CD8-positive, alpha-beta memory T cell (primary cell): ENCODE measurements at regions not wholly inside any gene's neighbourhood (a gene's known extent, or its start where the extent isn't known, plus 50 kb on each side); places are given as distances from the start of the nearest gene placed in this dataset.

ENCODE experiments used
- CTCF ChIA-PET: fragments of 350-600 bp; sonication (Branson Sonifier 250); formaldehyde crosslinking; loops from one replicate; lab custom pipeline; 2021; ENCODE audit warnings: antibody characterized with exemption; lab: Charles Lee
- POLR2A ChIA-PET: fragments of 350-600 bp; sonication (Branson Sonifier 250); formaldehyde crosslinking; loops from one replicate; lab custom pipeline; 2021; ENCODE audit warnings: antibody characterized with exemption; lab: Charles Lee
- DNase-seq, 5 donors: peaks; one replicate each; pipeline versions ENCODE4 v3.0.0 to v3.0.0-alpha.2; 2020 to 2022; ENCODE audit warnings: mixed read lengths in 1 of 5
- H3K27ac ChIP-seq: one replicate; pipeline ENCODE4 v1.7.0; 2013; ENCODE audit warnings: low read depth, mild to moderate bottlenecking, low read length, moderate library complexity
- H3K27me3 ChIP-seq: 2 replicates; pipeline ENCODE4 v1.7.0; 2013; ENCODE audit warnings: low read length, mild to moderate bottlenecking; ENCODE audit not compliant: insufficient read depth, poor library complexity, severe bottlenecking
- H3K36me3 ChIP-seq: 2 replicates; pipeline ENCODE4 v1.7.0; 2013; ENCODE audit warnings: mild to moderate bottlenecking, low read length, moderate library complexity; ENCODE audit not compliant: insufficient read depth
- H3K4me1 ChIP-seq: 2 replicates; pipeline ENCODE4 v1.7.0; 2013; ENCODE audit warnings: mild to moderate bottlenecking, low read length, moderate library complexity; ENCODE audit not compliant: insufficient read depth
- H3K4me3 ChIP-seq: 2 replicates; pipeline ENCODE4 v1.7.0; 2013; ENCODE audit warnings: mild to moderate bottlenecking, low read length
- H3K9me3 ChIP-seq: 2 replicates; pipeline ENCODE4 v1.7.0; 2013; ENCODE audit warnings: mild to moderate bottlenecking, low read length
- H3K27ac Mint-ChIP-seq, 8 donors: one replicate each; pipeline ENCODE4 v1.8.0; 2020 to 2021; ENCODE audit warnings: mixed read lengths in 8 of 8, mild to moderate bottlenecking in 6 of 8, inconsistent platforms in 3 of 8, moderate library complexity in 3 of 8
- H3K27me3 Mint-ChIP-seq, 2 donors: one replicate each; pipeline ENCODE4 v1.8.0; 2020 to 2021; ENCODE audit warnings: mixed read lengths in 2 of 2, mild to moderate bottlenecking in 1 of 2, moderate library complexity in 1 of 2
- H3K36me3 Mint-ChIP-seq, 3 donors: one replicate each; pipeline ENCODE4 v1.8.0; 2020 to 2021; ENCODE audit warnings: mixed read lengths in 3 of 3, inconsistent platforms in 1 of 3, mild to moderate bottlenecking in 1 of 3
- H3K4me1 Mint-ChIP-seq, 3 donors: one replicate each; pipeline ENCODE4 v1.8.0; 2020 to 2021; ENCODE audit warnings: mixed read lengths in 3 of 3, inconsistent platforms in 1 of 3, mild to moderate bottlenecking in 1 of 3
- H3K4me3 Mint-ChIP-seq, 7 donors: one replicate each; pipeline ENCODE4 v1.8.0; 2020 to 2021; ENCODE audit warnings: mixed read lengths in 7 of 7, mild to moderate bottlenecking in 6 of 7, moderate library complexity in 4 of 7, inconsistent platforms in 2 of 7
- H3K9me3 Mint-ChIP-seq, 5 donors: one replicate each; pipeline ENCODE4 v1.8.0; 2020 to 2022; ENCODE audit warnings: mixed read lengths in 5 of 5, mild to moderate bottlenecking in 3 of 5, moderate library complexity in 2 of 5, inconsistent platforms in 1 of 5

DNA sequence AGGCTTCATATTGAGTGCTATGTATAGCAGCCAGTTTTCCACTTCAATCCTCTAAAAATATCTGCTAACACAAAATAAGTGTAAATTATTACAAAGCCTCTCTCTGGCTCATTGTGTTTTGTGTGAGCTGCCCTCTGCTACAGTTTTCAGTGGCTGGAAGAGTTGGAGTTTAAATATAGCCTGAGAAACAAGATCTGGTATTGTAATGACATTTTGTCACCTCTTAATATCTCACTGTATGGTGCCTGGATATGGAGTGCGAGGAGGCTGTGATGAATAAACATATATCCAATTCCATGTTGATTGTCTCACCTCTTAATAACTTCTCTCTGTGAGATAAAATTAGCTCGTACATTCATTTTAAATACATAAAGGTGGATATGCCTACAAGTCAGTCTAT is 269.7 kb downstream of the FLRT2 start:
- Mint-ChIP-seq H3K27ac (no peak overlapping the region), H3K4me3 (no peak overlapping the region), H3K4me1 (no peaks in the 10 kb centered on the region), H3K9me3 (peaks cover 0 to 3% (median 2%) of the 10 kb centered on the region in 5 donors), H3K27me3 (no peaks in the 10 kb centered on the region), H3K36me3 (no peaks in the 10 kb centered on the region)
- CTCF ChIA-PET, result no interaction called here
- POLR2A ChIA-PET, result no interaction called here
- no peaks in the 10 kb centered on the region for H3K4me1 ChIP-seq
- no peaks in the 10 kb centered on the region for H3K36me3 ChIP-seq
- H3K27me3 ChIP-seq, result no peaks in the 10 kb centered on the region
- no peak overlapping the region for H3K27ac ChIP-seq
- H3K4me3 ChIP-seq, result no peak overlapping the region
- no peaks in the 10 kb centered on the region for H3K9me3 ChIP-seq
- DNase-seq, result no peak

DNA sequence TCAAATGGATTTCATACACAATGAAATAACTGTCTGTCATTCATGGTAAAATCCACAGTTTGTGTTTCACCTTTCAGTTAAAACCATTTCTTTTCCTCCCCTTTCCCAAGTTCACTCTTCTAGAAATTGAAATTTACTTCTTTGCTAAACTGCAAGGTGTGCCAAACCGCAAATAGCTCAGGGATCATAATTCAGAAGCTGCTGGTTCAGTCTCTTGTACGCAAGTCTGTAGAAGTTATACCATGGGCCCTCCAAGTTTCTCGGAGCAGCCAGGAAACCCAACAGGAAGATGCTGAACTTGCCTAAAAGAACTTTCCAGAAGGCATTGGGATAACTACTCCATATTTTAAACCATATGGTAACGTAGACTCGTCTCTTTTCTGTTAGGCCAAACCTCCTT is 268.9 kb downstream of the FLRT2 start:
- Mint-ChIP-seq H3K9me3 (peaks cover 0 to 3% (median 0%) of the 10 kb centered on the region in 5 donors), H3K36me3 (no peaks in the 10 kb centered on the region), H3K27me3 (no peaks in the 10 kb centered on the region), H3K4me3 (no peak overlapping the region), H3K27ac (no peak overlapping the region), H3K4me1 (no peaks in the 10 kb centered on the region)
- no peaks in the 10 kb centered on the region for H3K9me3 ChIP-seq
- POLR2A ChIA-PET, result no interaction called here
- no peak overlapping the region for H3K27ac ChIP-seq
- CTCF ChIA-PET, result no interaction called here
- no peak for DNase-seq
- H3K4me3 ChIP-seq, result no peak overlapping the region
- no peaks in the 10 kb centered on the region for H3K27me3 ChIP-seq
- no peaks in the 10 kb centered on the region for H3K36me3 ChIP-seq
- no peaks in the 10 kb centered on the region for H3K4me1 ChIP-seq

DNA sequence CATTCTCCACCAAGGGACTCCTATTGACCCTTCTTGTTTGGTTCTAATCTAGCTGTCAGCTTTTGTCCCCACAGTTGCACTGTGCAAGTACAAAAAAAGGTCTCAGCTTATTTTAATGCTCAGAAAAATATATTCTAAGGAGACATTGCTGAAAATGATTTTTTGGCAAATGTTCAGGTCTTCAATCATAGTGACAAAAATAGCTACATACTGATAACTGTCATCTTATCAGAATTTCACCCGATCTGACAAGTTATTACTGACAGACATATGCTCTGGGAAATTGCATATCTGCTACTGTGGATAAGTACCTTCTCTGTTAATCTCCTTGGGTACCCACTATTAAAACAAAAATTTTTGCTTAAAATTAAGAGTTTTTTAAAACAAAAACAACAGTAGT is 263.6 kb downstream of the FLRT2 start:
- peaks cover 0 to 4% (median 2%) of the 10 kb centered on the region in 5 donors for H3K9me3 Mint-ChIP-seq
- ChIA-PET POLR2A (no interaction called here), CTCF (no interaction called here)
- Histone ChIP-seq H3K27me3 (no peaks in the 10 kb centered on the region), H3K4me3 (no peak overlapping the region), H3K36me3 (no peaks in the 10 kb centered on the region), H3K4me1 (no peaks in the 10 kb centered on the region), H3K27ac (no peak overlapping the region), H3K9me3 (no peaks in the 10 kb centered on the region)
- no peak for DNase-seq
- peaks cover 0 to 3% of the 10 kb centered on the region in 2 donors for H3K27me3 Mint-ChIP-seq
- peaks cover 0 to 5% (median 0%) of the 10 kb centered on the region in 3 donors for H3K4me1 Mint-ChIP-seq
- no peak overlapping the region for H3K27ac Mint-ChIP-seq
- no peak overlapping the region for H3K4me3 Mint-ChIP-seq
- H3K36me3 Mint-ChIP-seq, result no peaks in the 10 kb centered on the region

DNA sequence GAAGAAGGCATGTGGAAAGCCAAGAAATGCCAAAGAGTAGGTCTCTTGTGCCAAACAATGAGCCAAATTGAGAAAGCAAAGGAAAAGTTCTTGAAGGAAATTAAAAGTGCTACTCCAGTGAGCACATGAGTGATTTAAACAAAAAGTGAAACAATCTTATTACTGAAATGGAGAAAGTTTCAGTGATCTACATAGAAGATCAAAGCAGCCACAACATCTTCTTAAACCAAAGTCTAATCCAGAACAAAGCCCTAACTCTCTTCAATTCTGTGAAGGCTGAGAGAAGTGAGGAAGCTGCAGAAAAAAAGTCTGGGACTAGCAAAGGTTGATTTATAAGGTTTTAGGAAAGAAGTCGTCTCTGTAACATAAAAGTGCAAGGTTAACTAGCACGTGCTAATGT is 259.6 kb downstream of the FLRT2 start:
- peaks cover 0 to 5% (median 0%) of the 10 kb centered on the region in 3 donors for H3K4me1 Mint-ChIP-seq
- POLR2A ChIA-PET, result no interaction called here

DNA sequence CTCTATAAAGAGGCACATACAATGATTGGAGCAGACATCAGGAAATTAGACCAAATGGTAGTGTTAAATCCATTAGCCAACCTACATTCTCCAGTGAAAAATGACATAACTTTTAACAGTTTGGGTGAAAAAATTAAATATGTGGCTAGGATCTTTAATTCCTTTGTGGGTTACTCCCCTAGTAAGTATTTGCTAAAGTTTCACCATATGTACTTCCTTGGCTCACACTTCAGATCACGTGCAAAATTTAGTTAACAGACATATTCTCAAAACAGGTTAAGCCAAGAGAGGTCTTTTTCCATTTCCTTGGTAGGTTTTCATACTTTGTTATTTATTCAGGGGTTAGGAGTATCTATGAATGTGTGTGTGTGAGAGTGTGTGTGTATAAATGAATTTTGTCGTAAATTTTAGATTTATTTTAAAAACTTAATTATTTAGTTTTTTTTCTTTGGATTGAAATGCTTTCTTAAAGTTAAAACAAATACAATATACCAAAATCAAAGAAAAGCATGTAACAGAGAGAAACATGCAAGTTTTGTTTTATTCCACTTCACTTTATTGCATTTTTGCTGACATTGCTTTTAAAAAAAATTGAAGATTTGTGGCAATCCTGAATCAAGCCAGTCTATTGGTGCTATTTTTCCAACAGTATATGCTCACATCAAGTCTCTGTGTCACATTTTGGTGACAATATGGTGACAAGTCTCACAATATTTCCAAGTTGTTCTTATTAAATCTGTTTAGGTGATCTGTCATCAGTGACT is 258.7 kb downstream of the FLRT2 start:
- H3K36me3 Mint-ChIP-seq, result no peaks in the 10 kb centered on the region
- POLR2A ChIA-PET, result no interaction called here
- H3K27me3 Mint-ChIP-seq, result peaks cover 0 to 3% of the 10 kb centered on the region in 2 donors
- H3K27ac Mint-ChIP-seq, result no peak overlapping the region
- no peak overlapping the region for H3K4me3 ChIP-seq
- H3K4me1 ChIP-seq, result no peaks in the 10 kb centered on the region
- H3K27ac ChIP-seq, result no peak overlapping the region
- no peak overlapping the region for H3K4me3 Mint-ChIP-seq
- no peak for DNase-seq
- no peaks in the 10 kb centered on the region for H3K36me3 ChIP-seq
- peaks cover 0 to 4% (median 2%) of the 10 kb centered on the region in 5 donors for H3K9me3 Mint-ChIP-seq
- no peaks in the 10 kb centered on the region for H3K9me3 ChIP-seq
- no peaks in the 10 kb centered on the region for H3K27me3 ChIP-seq
- CTCF ChIA-PET, result no interaction called here
- peaks cover 0 to 5% (median 0%) of the 10 kb centered on the region in 3 donors for H3K4me1 Mint-ChIP-seq

More for the DNA sequence above, 259.6 kb downstream of the FLRT2 start:
- Histone ChIP-seq H3K27me3 (no peaks in the 10 kb centered on the region), H3K4me1 (no peaks in the 10 kb centered on the region), H3K9me3 (no peaks in the 10 kb centered on the region), H3K4me3 (no peak overlapping the region), H3K36me3 (no peaks in the 10 kb centered on the region), H3K27ac (no peak overlapping the region)
- CTCF ChIA-PET, result no interaction called here
- Mint-ChIP-seq H3K27me3 (peaks cover 0 to 3% of the 10 kb centered on the region in 2 donors), H3K4me3 (no peak overlapping the region), H3K27ac (no peak overlapping the region), H3K36me3 (no peaks in the 10 kb centered on the region), H3K9me3 (peaks cover 0 to 4% (median 2%) of the 10 kb centered on the region in 5 donors)
- no peak for DNase-seq

DNA sequence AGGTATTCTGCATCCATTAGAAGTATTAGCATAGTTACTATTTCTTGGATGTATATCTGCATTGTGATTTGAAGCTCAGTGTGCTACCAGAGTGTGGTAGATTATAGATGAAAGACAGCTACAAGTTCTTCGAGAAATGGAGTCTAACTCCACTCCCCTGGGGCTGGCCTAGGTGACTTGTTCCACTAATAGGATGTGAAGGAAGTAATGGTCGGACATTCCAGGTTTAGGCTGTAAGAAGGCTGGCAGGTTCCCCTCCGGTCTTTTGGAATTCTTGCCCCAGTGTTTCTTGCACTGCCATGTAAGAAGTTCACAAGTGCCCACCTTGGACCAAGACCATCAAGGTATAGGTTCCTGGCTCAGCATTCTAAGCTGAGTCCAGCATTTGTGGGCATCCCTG is 236.4 kb downstream of the FLRT2 start:
- no peaks in the 10 kb centered on the region for H3K4me1 Mint-ChIP-seq
- no peaks in the 10 kb centered on the region for H3K36me3 Mint-ChIP-seq
- Histone ChIP-seq H3K9me3 (no peaks in the 10 kb centered on the region), H3K4me3 (no peak overlapping the region), H3K36me3 (no peaks in the 10 kb centered on the region), H3K4me1 (no peaks in the 10 kb centered on the region), H3K27ac (no peak overlapping the region), H3K27me3 (no peaks in the 10 kb centered on the region)
- POLR2A ChIA-PET, result no interaction called here
- no peak overlapping the region for H3K4me3 Mint-ChIP-seq
- H3K27ac Mint-ChIP-seq, result no peak overlapping the region
- H3K27me3 Mint-ChIP-seq, result no peaks in the 10 kb centered on the region
- CTCF ChIA-PET, result no interaction called here
- peaks cover 0 to 5% (median 0%) of the 10 kb centered on the region in 5 donors for H3K9me3 Mint-ChIP-seq
- DNase-seq, result no peak

DNA sequence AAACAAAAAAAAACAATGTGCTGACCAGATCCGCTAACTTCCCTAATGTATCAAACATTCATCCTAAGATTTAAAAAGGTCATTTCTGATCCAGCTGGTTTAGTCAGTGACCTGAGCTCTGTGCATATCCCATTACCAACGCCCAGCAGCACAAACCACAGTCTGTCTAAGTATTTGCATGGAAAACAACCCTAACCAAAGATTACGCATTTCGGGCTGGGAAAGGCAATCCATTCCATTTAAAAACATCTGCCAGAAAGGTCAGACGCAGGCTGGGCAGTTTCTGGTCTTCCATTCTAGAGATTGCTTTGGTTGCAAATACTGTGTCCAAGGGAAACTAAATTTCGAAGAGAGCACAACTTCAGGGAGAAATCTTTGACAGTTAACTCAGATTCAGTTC is 234.9 kb downstream of the FLRT2 start:
- H3K27me3 ChIP-seq, result no peaks in the 10 kb centered on the region
- H3K27ac ChIP-seq, result no peak overlapping the region
- H3K4me1 Mint-ChIP-seq, result no peaks in the 10 kb centered on the region
- H3K36me3 Mint-ChIP-seq, result no peaks in the 10 kb centered on the region
- no peak for DNase-seq
- CTCF ChIA-PET, result no interaction called here
- no peak overlapping the region for H3K4me3 ChIP-seq
- H3K9me3 Mint-ChIP-seq, result peaks cover 0 to 7% (median 0%) of the 10 kb centered on the region in 5 donors
- POLR2A ChIA-PET, result no interaction called here
- no peak overlapping the region for H3K27ac Mint-ChIP-seq
- H3K27me3 Mint-ChIP-seq, result no peaks in the 10 kb centered on the region
- H3K36me3 ChIP-seq, result no peaks in the 10 kb centered on the region
- H3K4me3 Mint-ChIP-seq, result no peak overlapping the region
- H3K4me1 ChIP-seq, result no peaks in the 10 kb centered on the region
- H3K9me3 ChIP-seq, result no peaks in the 10 kb centered on the region

DNA sequence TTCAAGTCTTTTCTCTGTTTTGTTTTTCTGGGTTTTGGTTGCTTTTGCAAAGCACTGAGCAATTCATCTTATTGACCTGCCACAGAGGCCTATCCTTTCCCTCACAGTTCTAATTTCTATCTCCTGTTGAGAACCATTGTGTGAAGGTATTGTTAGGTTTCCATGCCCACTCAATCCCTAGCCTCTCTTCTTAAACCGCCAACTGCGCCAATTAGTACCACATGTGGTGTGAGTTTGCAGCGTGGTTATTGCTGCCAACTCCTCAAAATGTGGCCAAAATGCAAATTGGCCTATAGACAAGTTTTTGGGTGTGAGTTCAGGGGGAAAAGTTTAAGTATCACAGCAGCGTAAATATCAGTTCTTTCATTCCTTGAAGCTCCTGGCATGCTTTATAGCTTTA is 232.6 kb downstream of the FLRT2 start:
- no peaks in the 10 kb centered on the region for H3K36me3 Mint-ChIP-seq
- H3K4me1 Mint-ChIP-seq, result no peaks in the 10 kb centered on the region
- H3K27ac Mint-ChIP-seq, result no peak overlapping the region
- ChIA-PET POLR2A (no interaction called here), CTCF (no interaction called here)
- Histone ChIP-seq H3K9me3 (no peaks in the 10 kb centered on the region), H3K4me1 (no peaks in the 10 kb centered on the region), H3K4me3 (no peak overlapping the region), H3K36me3 (no peaks in the 10 kb centered on the region), H3K27ac (no peak overlapping the region), H3K27me3 (no peaks in the 10 kb centered on the region)
- peaks cover 0 to 7% (median 0%) of the 10 kb centered on the region in 5 donors for H3K9me3 Mint-ChIP-seq
- H3K4me3 Mint-ChIP-seq, result no peak overlapping the region
- DNase-seq, result no peak
- no peaks in the 10 kb centered on the region for H3K27me3 Mint-ChIP-seq
